Upper lobe of left lung (tissue), 4 donors: ENCODE measurements at regions not wholly inside any gene's neighbourhood (a gene's known extent, or its start where the extent isn't known, plus 50 kb on each side); places are given as distances from the start of the nearest gene placed in this dataset.

Experiments used
- POLR2A ChIP-seq, 4 donors: fragments of 450-650 bp; IDR thresholded peaks; one replicate each; pipeline ENCODE4 v1.5.1; 2016 to 2017; ENCODE audit warnings: antibody characterized with exemption in 4 of 4, mild to moderate bottlenecking in 2 of 4
- TF ChIP-seq, protein P1 (sequence below), 6 experiments: fragments of 450-650 bp in 4 of 6; fragments of 200-600 bp in 2 of 6; sonication (generic) in 2 of 6; IDR thresholded peaks; one replicate each; pipeline ENCODE4 v1.5.1; 2016 to 2019; ENCODE audit warnings: antibody characterized with exemption in 6 of 6

DNA sequence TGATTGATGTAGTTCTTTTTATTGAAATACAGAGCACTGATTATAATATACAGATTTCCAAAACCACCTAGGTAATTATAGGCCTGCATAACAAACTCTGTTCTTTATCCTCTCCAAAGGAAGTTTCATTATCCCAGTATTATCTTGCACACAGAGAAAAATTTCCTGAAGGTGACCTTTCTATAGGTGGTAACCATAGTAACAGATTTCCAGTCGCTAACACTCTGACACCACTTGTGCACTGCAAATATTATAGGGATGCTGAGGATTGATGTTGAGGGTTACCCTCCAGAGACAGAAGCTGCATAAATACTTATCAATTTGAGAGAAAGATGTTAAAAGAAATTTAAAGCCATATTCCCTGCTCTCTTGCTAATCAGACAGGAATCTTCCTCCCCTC is 274.5 kb upstream of the NRSN1 start:
- TF ChIP-seq, protein P1, sequence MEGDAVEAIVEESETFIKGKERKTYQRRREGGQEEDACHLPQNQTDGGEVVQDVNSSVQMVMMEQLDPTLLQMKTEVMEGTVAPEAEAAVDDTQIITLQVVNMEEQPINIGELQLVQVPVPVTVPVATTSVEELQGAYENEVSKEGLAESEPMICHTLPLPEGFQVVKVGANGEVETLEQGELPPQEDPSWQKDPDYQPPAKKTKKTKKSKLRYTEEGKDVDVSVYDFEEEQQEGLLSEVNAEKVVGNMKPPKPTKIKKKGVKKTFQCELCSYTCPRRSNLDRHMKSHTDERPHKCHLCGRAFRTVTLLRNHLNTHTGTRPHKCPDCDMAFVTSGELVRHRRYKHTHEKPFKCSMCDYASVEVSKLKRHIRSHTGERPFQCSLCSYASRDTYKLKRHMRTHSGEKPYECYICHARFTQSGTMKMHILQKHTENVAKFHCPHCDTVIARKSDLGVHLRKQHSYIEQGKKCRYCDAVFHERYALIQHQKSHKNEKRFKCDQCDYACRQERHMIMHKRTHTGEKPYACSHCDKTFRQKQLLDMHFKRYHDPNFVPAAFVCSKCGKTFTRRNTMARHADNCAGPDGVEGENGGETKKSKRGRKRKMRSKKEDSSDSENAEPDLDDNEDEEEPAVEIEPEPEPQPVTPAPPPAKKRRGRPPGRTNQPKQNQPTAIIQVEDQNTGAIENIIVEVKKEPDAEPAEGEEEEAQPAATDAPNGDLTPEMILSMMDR (IDR thresholded peaks at IDR 0.05), result no peak
- no peak for TF ChIP-seq POLR2A (IDR thresholded peaks at IDR 0.05)
